Stimulated activated CD8-positive, alpha-beta memory T cell treated with anti-CD3 and anti-CD28 coated beads, Interleukin-15, amount 100 ng/mL, for 1 hour (primary cell): ENCODE measurements at regions not wholly inside any gene's neighbourhood (a gene's known extent, or its start where the extent isn't known, plus 50 kb on each side); places are given as distances from the start of the nearest gene placed in this dataset.
"Not testable (repeated sequence)": the region's sequence is repeated elsewhere in the genome, so short reads cannot be mapped to it uniquely, and the experiment has no call there.

Experiments
- DNase-seq: peaks from one replicate; pipeline ENCODE4 v3.0.0-alpha.2; 2020; ENCODE audit warnings: low read depth

DNA sequence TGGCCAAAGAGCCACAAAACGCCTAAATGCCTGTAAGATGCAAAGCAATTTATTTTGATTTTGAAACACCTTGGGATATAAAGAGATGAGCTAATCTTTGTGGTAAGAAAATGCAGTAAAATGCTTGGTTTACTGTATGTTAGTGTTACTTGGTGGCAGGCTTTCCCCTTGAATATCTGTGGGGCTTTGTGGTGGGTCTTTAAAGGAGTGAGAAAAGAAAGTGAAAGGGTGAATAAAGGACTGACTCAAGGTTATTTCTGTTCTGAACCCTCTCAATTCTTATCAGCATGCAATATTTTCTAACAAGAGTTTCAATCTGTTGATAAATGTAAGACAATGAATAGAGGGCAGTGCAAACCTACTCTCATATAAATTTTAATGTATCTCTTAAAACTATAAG is 1555.9 kb upstream of the RAG2 start:
- no peak for DNase-seq

DNA sequence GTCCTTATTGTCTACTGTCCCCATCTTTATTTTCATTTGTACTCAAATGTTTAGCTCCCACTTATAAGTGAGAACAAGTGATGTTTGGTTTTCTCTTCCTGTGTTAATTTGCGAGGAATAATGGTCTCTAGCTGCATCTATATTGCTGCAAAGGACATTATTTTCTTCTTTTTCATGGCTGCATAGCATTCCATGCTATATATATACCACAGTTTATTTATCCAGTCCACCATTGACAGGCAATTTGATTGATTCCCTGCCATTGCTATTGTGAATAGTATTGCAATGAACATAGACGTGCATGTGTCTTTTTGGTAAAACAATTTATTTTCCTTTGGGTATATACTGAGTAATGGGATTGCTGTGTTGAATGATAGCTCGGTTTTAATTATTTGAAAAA is 1545.8 kb upstream of the RAG2 start:
- DNase-seq = no peak

DNA sequence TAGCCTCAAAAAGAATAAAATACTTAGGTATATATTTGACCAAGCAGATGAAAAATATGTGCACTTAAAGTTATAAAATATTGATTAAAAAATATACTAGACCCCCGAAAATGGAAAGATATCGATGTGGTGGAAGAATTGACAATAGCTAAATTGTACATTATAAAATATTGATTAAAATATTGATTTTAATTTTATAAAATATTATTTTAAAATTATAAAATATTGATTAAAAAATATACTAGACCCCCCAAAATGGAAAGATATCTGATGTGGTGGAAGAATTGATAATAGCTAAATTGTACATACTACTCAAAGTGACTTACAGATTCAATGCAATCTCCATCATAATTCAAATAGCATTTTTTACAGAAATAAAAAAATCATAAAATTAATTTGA is 1540.9 kb upstream of the RAG2 start:
- DNase-seq = no peak

DNA sequence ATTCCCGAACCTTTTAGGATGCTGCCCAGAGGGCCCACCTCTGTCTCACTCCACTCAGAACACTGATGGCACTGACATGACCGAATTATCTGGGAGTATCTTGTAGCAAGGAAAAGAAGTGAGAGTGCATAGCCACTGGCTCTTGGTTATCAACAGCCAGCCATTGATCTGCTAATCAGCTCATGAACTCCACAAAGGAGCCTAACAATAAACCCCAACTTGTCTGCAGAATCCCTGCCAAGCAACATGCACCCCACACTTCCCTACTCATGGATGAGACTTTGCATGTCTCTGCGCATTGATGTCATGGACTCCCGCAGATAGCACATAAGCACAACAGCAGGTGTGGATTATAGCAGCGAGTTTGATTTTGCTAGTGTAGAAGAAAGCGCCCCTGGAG is 1538.9 kb upstream of the RAG2 start:
- DNase-seq = no peak

DNA sequence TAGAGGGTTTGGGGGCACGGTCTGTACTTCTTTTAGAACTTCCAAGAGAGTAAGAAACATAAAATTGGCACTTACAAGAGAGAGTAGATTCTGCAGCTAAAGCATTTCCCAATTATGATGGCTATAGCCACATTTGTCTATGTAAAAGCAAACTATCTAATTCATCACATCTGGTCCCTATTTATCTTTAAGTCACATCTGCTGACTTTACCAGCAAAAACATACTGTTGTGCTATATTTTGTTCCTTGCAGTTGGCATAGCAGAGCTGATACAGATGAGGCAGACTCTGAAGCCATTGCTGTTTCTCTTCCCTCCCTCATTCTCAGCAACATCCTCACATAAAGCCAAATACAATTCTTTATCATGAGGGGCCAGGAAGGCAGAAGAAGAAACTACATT is 1533.5 kb upstream of the RAG2 start:
- no peak for DNase-seq

DNA sequence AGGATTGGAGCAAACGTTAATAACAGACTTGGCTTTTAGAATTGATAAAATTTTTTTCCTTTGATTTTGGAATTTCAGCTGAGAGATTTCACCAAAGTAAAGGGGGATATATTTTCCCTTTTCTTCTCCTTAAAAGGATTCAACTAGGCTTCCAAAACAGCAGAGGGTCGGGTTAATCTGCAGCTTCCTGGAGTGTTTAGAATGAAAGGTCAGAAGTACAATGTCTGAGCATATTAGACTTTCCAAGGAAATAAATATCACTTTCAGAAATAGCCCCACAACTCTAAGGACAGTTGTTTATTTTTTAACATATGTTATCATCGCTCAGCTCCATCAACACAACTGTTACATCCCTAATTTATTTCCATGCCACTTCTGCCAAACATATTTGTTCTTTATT is 1532.9 kb upstream of the RAG2 start:
- DNase-seq = no peak

DNA sequence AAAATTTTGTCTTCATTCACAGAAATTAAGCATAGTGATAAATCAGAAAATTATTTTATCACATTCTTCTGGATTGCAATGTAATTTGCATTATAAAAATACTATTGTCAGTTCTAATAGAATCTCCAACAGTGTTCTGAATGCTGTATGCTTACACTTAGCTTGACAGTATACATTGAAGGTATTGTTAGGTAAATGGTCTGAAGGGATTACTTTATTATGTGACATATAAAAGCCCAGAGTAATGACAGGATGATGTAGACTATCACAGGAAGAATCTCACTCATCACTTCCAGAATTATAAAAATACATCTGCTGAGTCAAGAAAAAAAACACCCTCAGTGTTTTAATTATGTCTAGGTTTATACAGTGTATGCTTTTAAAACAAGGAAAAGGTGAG is 1532.5 kb upstream of the RAG2 start:
- DNase-seq = no peak

DNA sequence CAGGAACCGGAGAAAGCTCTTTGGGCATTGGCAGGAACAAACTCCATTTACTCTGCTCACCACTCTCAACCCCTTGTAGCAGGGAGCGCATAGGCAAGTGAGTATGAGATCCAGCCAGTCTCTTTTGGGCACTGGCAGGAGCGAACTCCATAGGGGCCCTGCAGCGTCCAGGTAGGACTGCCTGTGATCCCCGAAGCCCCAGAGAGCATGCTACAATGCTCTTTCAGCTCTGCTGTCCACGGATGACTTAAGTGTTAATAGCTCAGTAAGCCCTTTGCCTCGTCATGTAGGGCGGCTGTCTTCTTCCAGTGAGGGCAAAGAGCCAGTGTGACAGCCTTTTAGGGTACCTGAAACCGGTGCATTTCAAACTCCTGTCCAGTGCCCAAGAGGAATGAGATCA is 1525.6 kb upstream of the RAG2 start:
- no peak for DNase-seq

DNA sequence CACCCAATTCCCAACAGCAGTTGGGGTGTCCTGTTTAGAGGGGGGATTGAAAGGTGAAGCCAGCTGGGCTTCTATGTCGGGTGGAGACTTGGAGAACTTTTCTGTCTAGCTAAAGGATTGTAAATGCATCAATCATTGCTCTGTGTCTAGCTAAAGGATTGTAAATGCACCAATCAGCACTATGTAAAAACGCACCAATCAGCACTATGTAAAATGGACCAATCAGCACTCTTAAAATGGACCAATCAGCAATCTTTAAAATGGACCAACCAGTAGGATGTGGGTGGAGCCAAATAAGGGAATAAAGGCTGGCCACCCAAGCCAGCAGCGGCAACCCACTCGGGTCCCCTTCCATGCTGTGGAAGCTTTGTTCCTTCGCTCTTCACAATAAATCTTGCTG is 1518.6 kb upstream of the RAG2 start:
- DNase-seq = not testable (repeated sequence)

DNA sequence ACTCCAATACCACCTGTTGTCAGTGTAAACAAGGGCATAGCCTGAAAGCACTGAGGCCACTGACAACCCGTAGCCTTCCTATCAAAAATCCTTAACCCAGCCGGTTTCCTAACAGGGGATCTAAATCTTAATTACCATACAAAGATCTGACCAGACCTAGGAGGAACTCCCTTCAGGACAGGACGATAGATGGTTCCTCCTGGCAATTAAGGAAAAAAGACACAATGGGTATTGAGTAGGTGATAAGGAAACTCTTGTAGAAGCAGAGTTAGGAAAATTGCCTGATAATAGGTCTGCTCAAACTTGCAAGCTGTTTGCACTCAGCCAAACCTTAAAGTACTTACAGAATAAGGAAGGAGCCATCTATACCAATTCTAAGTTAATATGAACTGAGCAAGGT is 1517.3 kb upstream of the RAG2 start:
- not testable (repeated sequence) for DNase-seq

DNA sequence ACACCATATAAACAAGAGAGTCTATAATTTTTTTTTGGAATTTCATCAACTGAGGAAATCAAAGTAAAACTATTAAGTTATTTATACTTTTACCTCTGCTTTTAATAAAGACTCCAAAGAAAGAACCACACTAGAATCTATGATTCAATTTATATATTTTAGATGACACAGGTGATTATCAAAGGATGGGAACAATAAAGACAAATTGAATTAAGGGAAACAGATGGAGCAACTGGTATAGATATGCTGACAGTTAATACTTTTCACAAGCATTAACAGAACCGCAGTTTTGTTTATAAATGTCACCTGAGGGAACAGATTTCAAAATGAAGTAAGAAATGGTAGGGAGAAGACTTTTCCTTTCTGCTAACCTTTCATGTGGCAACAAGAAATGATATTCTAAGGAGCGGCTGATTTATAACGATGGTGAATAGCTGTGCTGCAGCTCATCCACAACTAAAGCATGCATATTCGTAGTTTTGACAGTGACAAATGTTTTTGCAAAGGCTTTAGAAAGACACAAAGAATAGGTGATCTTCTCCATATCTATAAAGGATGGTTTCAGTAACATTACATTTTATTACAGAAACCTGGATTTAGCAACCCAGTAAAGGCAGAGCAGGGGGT is 1502.9 kb upstream of the RAG2 start:
- no peak for DNase-seq

DNA sequence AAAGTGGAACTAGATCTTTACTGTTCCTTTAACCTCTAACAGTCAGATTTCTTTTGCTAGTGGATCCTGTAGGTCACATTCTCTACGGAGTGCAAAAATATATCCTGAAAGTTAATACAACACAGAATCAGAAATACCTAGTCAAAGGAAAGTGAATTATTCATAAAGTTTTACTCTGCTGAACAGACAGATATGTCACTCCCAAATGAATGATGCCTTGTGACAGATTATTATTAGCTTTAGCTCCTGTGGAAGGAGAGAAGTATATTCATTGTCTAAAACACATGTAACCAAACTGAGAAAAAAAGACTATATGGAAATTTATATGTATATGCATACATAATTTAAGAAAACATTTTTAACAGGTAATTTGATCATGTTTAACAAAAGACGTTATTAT is 1497.2 kb upstream of the RAG2 start:
- DNase-seq = no peak

DNA sequence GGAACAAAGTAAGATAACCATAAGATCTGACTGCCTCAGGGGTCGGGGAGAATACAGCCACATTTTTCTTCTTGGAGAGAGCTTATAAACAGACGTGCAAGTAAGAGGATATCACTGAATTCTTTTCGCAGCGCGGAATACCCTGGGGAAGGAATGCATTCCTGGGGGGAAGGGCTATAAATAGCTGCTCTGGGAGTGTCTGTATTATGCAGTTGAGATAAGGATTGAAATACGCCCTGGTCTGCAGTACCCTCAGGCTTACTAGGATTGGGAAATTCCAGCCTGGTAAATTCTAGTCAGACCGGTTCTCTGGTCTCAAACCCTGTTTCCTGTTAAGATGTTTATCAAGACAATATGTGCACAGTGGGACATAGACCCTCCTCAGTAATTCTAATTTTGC is 1491.7 kb upstream of the RAG2 start:
- DNase-seq = no peak

DNA sequence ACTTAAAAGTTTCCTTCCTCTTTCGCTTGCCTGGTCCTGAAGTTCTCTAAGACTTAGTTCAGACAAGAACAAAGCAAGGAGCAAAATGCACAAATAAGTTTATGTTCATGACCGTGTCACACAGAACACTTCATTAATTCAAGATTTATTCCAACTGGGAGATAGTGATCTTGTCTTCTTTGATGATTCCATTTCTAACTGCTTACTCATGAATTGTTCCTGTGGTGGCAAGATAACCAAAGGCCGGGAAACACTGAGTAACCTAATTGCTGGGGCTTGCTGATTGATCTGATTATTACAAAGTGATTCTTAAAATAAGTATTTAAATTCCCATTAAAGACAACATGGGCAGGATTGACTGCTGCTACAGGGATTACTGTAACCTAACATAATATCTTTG is 1462.9 kb upstream of the RAG2 start:
- DNase-seq = no peak

DNA sequence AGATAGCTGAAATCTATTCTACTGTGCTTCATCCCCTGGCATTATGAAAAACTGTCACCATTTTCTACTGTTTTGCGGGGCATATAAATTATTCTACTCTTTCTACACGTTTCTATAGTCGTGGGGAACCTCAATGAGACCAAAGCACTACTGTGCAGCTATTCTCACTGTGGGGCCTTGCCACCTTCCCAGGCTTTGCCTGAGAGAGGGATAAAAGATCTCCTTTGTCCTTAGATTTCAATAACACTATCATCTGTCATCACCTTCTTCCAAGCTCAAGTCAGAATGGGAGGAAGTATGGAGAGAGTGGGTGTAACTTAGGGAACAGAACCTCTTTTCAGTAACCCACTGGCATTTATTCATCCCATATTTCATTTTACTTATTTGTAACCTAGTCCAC is 1462.1 kb upstream of the RAG2 start:
- no peak for DNase-seq

DNA sequence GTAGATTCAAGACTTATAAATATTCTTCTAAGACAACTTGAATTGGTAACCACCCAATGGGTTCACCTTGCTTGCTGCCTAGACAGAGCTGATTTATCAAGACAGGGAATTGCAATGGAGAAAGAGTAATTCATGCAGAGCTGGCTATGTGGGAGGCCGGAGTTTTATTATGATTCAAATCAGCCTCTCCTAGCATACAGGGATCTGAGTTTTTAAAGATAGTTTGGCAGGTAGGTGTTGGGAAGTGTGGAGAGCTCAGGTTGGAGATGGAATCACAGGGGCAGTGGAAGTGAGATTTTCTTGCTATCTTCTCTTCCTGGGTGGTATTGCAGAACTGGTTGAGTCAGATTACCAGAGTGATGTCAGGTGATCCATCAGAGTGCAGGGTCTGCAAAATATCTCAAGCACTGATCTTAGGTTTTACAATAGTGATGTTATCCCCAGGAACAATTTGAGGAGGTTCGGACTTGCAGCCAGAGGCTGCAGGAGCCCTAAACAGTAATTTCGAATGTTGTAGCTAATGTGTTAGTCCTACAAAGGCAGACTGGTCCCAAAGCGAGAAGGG is 1448.6 kb upstream of the RAG2 start:
- no peak for DNase-seq

DNA sequence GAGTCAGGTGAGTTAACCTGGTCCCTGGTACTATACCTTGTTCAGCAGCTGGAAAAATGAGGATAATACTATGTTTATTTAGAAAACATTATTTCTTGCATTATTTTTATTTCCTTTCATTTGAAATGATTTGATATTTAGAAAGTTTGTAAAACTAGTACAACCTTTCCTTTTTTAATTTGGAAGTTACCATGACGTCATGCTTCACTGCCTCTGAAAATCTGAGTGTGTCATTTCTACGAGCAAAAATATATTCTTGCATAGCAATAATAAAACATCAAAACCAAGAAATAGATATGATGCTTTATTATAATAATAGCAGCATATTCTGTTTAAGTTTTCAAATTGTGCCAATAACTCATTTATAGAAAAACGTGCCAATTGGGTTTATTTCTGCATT is 1445.0 kb upstream of the RAG2 start:
- no peak for DNase-seq

DNA sequence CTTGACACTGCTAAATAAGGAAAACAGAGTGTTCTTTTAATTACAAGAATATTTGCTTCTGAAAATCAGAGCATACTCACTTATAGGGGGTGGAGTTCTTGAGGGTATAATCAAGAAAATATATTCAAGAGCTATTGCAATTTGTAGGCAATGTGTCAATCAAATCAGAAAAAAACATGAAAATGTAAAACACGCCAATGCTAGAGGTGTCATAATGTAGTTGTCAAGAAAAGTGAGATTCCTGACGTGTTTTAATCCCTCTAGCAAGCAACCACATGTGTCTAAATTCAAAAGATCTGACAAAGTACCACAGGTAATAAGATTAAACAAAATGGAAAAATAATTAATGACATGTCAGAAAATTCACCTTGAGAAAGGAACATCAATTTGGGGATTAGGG is 1440.7 kb upstream of the RAG2 start:
- DNase-seq = no peak

DNA sequence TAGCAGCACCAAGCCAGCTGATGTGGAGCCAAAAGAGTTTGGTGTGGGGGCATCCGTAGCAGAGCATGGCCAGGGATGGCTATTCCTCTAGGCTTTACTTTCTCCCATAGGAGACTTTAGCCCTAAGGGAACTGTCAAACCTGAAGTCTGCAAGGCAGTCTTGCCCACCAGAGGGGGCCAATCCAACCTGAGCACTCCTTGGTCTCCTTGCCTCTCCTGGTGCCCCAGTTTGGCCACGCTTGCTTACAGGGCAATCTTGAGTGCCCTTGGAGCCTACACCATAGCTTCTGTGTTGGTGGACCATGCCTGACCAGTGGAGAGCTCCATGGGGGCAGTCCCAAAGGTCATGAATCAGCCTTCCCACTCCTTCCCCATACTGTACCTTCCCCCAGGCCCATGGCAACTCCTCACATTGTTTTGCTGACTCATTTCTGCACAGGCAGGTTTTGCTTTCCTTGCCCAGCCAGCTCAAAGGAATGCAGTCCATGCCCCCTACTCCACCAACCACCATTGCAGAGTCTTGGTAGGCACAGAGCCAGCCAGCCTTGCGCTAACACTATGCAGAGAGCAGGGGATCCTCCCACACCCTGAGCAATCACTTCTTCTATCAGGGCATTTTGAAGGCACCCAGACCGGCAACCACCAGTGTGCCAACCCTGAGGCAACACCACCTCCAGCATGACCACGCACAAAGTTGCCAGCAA is 1421.2 kb upstream of the RAG2 start:
- no peak for DNase-seq

DNA sequence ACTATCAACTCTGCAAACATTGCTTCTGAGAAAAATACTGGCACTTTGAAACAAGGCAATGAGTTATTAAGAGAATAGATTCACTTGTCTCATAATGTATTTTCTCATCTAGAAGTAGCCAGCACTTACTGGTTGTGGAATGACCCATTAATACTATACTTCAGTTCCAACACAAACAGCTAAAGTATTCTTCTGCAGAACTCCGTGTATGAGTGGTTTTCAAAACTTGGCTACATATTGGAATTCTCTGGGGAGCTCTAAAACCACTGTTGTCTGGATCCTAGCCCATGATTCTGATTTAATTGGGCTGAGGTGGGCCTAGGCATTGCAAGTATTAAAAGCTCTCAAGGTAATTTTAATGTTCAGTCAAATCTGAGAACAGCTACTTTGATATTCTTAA is 1416.4 kb upstream of the RAG2 start:
- DNase-seq = no peak

DNA sequence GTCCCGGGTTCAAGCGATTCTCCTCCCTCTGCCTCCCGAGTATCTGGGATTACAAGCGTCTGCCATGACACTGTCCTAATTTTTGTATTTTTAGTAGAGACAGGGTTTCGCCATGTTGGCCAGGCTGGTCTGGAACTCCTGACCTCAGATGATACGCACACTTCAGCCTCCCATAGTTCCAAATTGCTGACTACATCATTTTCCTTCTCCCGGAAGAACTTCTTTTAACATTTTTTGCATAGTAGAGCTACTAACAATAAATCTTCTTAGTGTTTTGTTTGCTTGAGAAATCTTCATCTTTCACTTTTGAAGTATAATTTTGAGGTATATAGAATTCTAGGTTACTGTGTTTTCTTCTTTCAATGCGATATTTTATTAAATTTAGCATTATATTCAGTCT is 1415.1 kb upstream of the RAG2 start:
- DNase-seq = no peak

DNA sequence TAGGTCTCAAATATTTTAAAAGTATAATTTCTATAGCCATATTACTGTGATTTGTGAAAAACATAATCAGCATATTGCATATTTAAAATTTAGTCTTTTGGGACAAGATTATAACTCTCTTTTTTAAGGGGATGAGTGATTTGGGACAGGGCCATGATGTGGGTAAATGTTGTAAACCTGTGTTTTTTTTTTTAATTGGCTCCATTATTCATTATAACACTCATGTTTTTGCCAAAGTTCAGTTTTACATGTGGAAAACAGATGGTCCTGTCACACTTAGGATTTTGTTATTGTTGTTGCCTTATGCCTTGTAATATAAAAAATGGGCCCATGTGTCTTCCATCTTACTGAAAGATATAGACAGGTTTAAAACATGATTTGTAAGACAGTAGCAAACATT is 1413.5 kb upstream of the RAG2 start:
- DNase-seq = no peak

DNA sequence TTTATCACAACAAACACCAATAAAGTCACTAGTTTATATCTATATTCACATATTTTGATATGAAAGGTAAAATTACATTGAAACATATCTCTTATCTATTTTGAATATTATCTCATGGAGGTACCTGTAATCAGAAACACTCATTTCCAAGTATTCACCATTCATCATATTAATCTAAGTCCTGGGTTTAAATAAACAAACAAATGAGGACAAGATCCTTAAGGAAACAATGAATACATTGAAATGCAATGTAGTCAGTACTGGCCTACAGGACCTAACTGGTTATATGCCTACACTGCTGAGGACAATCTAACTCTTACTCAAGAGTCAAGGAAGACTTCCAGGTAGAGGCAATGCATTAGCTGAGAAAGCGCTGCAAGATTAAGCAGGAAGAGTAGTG is 1411.9 kb upstream of the RAG2 start:
- no peak for DNase-seq

DNA sequence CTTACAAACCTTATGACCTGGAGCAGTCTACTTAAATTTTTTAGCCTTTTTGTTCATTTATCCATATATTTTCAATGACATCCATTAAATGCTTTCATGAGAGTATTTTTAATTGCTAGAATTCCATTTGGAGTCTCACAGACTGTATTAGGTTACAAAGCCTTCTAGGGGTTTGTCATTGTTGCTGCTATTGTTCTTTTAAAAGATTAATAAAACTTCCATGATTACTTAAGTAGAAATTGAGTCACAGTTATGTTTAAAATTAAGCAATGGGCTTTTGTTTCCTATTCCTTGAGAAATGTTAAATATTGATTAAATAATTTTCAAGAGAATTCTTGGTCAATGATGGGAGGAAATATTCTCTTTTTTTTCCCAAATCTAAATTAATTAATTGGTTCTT is 1408.4 kb upstream of the RAG2 start:
- no peak for DNase-seq
